Neural crest cell (in vitro differentiated cells): ENCODE measurements at regions not wholly inside any gene's neighbourhood (a gene's known extent, or its start where the extent isn't known, plus 50 kb on each side); places are given as distances from the start of the nearest gene placed in this dataset.

Source experiments
- DNase-seq: peaks from one replicate; pipeline ENCODE4 v3.0.0; 2021; ENCODE audit warnings: low read depth, mixed read lengths, low spot score
- H3K27ac Mint-ChIP-seq: one replicate; pipeline ENCODE4 v1.8.0; 2021; ENCODE audit warnings: mild to moderate bottlenecking, mixed read lengths; ENCODE audit not compliant: unreplicated experiment
- H3K27me3 Mint-ChIP-seq: 2 replicates; pipeline ENCODE4 v1.8.0; 2021; ENCODE audit warnings: low read depth, mild to moderate bottlenecking, mixed read lengths
- H3K36me3 Mint-ChIP-seq: 2 replicates; pipeline ENCODE4 v1.8.0; 2021; ENCODE audit warnings: low read depth, mild to moderate bottlenecking, mixed read lengths
- H3K4me1 Mint-ChIP-seq: 2 replicates; pipeline ENCODE4 v1.8.0; 2021; ENCODE audit warnings: mixed read lengths
- H3K4me3 Mint-ChIP-seq: one replicate; pipeline ENCODE4 v1.8.0; 2021; ENCODE audit warnings: mild to moderate bottlenecking, mixed read lengths
- H3K9me3 Mint-ChIP-seq: 2 replicates; pipeline ENCODE4 v1.8.0; 2021; ENCODE audit warnings: mixed read lengths
- TF ChIP-seq, protein P1 (sequence below): fragments of 200-600 bp; sonication (generic); conservative IDR thresholded peaks from 2 replicates; pipeline ENCODE4 v1.5.0; 2021; ENCODE audit warnings: antibody characterized with exemption, mild to moderate bottlenecking

DNA sequence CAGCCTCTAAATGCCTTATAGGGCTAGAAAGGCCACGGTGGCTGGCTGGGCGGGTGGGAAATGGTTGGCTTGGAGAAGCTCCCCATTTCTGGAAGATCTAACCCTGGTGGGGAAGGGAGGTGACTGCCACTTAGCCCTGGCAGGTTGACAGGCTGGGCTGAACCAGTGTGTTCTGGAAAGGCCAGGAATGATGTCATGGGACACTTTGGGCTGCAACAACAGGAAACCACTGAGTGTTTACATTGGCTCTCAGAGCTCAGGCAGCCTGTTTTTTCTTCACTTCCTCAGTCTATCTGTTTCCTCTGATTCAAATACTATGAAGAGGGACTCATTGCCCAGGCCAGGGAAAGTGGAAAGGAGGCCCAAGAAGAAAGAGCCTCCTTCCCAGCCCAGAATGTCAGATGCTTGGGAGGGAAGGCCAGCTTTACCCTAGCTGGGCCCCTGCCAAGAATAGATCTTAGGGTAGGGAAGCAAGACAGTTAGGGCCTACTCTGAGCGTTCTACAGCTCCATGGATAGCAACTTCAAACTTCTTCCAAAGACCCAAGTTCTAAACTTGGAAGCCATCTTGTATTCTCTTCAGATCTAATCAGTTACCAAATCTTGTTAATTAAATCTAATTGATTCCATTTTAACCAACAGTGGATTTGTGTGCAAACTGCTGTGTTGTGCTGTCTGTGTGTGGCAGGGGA, 65.8 kb upstream of the MSN start:
- Mint-ChIP-seq H3K9me3 (peaks cover 7% of the 10 kb centered on the region), H3K36me3 (no peaks in the 10 kb centered on the region), H3K27ac (no peak overlapping the region), H3K27me3 (peaks cover 2% of the 10 kb centered on the region), H3K4me3 (no peak overlapping the region), H3K4me1 (no peaks in the 10 kb centered on the region)
- TF ChIP-seq, protein P1, sequence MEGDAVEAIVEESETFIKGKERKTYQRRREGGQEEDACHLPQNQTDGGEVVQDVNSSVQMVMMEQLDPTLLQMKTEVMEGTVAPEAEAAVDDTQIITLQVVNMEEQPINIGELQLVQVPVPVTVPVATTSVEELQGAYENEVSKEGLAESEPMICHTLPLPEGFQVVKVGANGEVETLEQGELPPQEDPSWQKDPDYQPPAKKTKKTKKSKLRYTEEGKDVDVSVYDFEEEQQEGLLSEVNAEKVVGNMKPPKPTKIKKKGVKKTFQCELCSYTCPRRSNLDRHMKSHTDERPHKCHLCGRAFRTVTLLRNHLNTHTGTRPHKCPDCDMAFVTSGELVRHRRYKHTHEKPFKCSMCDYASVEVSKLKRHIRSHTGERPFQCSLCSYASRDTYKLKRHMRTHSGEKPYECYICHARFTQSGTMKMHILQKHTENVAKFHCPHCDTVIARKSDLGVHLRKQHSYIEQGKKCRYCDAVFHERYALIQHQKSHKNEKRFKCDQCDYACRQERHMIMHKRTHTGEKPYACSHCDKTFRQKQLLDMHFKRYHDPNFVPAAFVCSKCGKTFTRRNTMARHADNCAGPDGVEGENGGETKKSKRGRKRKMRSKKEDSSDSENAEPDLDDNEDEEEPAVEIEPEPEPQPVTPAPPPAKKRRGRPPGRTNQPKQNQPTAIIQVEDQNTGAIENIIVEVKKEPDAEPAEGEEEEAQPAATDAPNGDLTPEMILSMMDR = no peak
- no peak for DNase-seq

DNA sequence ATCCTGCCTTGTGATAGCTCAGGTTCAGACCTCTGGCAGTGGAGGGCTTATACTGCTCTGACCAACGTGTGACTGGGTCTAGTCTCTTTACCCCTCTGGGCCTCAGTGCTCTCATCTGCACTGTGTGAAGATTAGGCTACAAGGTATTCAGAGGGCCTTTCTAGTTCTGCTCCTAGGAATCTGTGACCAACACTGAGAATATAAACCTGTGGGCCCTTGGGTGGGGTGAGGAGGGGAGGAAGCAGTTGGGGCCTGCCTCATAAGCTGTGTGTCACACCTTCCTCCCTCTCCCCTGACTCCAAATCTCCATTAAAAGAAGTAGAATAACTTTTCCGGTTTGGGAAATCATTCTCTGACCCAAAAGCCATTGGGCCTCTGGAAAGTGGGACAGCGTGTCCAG, 66.3 kb upstream of the MSN start:
- no peak overlapping the region for H3K27ac Mint-ChIP-seq
- H3K9me3 Mint-ChIP-seq = peaks cover 7% of the 10 kb centered on the region
- TF ChIP-seq, protein P1 = no peak

DNA sequence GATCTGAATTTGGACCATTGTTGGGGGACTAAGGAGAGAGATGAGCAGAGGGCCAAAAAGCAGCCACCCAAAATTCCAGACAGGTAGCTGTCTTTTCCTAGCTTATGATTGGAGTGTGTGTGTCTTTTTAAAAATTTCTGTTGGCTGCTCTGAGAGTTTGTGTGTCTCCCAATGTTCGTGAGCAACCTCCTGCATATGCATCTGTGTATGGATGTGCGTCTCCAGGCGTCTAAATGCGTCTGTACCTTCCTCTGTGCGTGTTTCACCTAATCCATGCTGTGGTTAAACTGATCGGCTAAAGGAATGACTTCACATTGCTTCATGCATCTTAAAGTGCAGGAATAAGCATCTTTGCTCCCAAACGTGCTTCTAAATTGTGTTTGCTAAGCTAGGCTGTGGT, 65.5 kb upstream of the LAS1L start:
- H3K4me3 Mint-ChIP-seq = no peak overlapping the region
- H3K27ac Mint-ChIP-seq = no peak overlapping the region
- peaks cover 3% of the 10 kb centered on the region for H3K27me3 Mint-ChIP-seq
- DNase-seq = no peak
- no peaks in the 10 kb centered on the region for H3K36me3 Mint-ChIP-seq
- TF ChIP-seq, protein P1 = no peak
- peaks cover 6% of the 10 kb centered on the region for H3K4me1 Mint-ChIP-seq
- peaks cover 3% of the 10 kb centered on the region for H3K9me3 Mint-ChIP-seq

More for the DNA sequence above, 66.3 kb upstream of the MSN start:
- Mint-ChIP-seq H3K36me3 (no peaks in the 10 kb centered on the region), H3K27me3 (peaks cover 2% of the 10 kb centered on the region), H3K4me3 (no peak overlapping the region), H3K4me1 (no peaks in the 10 kb centered on the region)
- DNase-seq = no peak

DNA sequence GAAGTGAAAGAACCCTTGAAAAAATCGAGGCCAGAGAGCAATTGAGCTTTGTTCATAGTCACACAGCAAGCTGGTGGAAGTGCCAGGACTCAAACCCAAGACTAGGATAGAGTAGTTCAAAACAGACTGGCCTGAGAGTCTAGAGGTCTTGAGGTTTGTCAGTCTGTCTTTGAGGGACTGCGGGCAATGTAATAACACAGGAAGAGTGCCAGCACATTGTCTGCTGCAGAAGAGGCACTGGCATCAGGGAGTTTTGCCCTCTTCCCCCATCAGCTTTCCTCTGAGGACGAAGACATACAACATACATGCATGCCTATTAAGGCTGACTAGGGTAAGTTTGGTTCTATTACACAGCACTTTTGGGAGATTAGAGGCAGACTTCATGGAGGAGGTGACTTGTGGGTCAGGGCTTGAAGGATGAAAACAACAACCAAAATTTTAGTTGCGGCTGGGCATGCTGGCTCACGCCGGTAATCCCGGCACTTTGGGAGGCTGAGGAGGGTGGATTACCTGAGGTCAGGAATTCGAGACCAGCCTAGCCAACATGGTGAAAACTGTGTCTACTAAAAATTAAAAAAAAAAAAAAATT, 64.1 kb upstream of the LAS1L start:
- Mint-ChIP-seq H3K27me3 (peaks cover 6% of the 10 kb centered on the region), H3K9me3 (peaks cover 4% of the 10 kb centered on the region), H3K4me3 (no peak overlapping the region), H3K27ac (no peak overlapping the region), H3K36me3 (no peaks in the 10 kb centered on the region), H3K4me1 (peaks cover 6% of the 10 kb centered on the region)
- no peak for DNase-seq
- TF ChIP-seq, protein P1 = no peak

DNA sequence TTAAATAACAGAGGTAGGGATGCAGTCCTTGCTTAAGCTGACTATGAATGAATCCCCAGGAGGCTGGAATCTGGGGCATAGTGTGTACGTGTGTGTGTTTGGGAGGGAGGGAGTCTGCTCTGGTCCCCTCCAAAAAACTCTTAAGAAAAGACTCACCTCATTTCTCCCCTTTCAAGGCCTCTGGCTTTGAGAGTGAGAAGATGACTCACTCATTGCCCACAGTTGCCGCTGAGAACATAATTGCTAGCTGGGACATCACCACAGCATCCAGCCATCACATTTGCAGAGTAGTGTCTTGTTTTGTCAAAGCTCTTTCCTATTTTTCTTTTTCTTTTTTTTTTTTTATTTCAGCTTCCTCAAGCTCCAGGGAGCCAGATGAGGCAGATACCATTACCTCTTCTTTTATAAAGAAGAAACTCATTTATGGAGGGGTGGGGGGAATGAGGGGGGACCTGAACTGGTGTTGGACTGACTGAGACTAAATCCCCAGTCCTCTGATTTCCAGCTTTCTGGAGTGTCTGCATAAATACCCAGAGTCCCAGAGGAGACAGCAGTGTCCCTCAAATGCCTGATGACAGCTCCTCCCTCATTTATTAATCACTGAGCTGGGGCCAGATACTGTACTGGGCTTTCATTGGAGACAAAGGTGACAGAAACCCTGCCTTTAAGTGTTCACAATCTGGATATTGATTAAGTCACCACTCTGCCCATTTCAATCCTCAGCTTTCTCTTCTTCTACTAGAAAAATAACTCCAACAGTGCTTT, 61.9 kb upstream of the LAS1L start:
- Mint-ChIP-seq H3K36me3 (no peaks in the 10 kb centered on the region), H3K9me3 (peaks cover 4% of the 10 kb centered on the region), H3K4me1 (peaks cover 6% of the 10 kb centered on the region), H3K4me3 (no peak overlapping the region), H3K27ac (no peak overlapping the region), H3K27me3 (peaks cover 6% of the 10 kb centered on the region)
- no peak for DNase-seq
- TF ChIP-seq, protein P1 = no peak
